GM23338 (cell line): ENCODE measurements at regions not wholly inside any gene's neighbourhood (a gene's known extent, or its start where the extent isn't known, plus 50 kb on each side); places are given as distances from the start of the nearest gene placed in this dataset.

ENCODE experiments used
- ATAC-seq: fragments of 200-7000 bp; cut with Tn5 transposase; 3 replicates; pipeline ENCODE4 v1.9.1; 2020
- DNase-seq: peaks from one replicate; pipeline ENCODE4 v3.0.0-alpha.2; 2015; ENCODE audit warnings: low spot score
- H2AFZ ChIP-seq: fragments of 200-600 bp; sonication (generic); 2 replicates; pipeline ENCODE4 v1.8.0; 2016; ENCODE audit warnings: antibody characterized with exemption, mild to moderate bottlenecking, moderate library complexity
- H3F3A ChIP-seq: fragments of 200-600 bp; sonication (generic); replicated peaks from 2 replicates; pipeline ENCODE4 v1.8.0; 2017; ENCODE audit warnings: antibody characterized with exemption, mixed run types, low read depth
- H3K27ac ChIP-seq: fragments of 200-600 bp; sonication (generic); 2 replicates; pipeline ENCODE4 v1.6.1; 2016; ENCODE audit warnings: low read depth
- H3K27me3 ChIP-seq: fragments of 200-600 bp; sonication (generic); 2 replicates; pipeline ENCODE4 v1.8.0; 2016; ENCODE audit warnings: mild to moderate bottlenecking, mixed run types, moderate library complexity; ENCODE audit not compliant: insufficient read depth
- H3K36me3 ChIP-seq: fragments of 200-600 bp; sonication (generic); 2 replicates; pipeline ENCODE4 v1.8.0; 2016; ENCODE audit warnings: mild to moderate bottlenecking; ENCODE audit not compliant: insufficient read depth
- H3K4me1 ChIP-seq: fragments of 200-600 bp; sonication (generic); 2 replicates; pipeline ENCODE4 v1.8.0; 2016; ENCODE audit warnings: mild to moderate bottlenecking, moderate library complexity; ENCODE audit not compliant: insufficient read depth
- H3K4me2 ChIP-seq: fragments of 200-600 bp; sonication (generic); 2 replicates; pipeline ENCODE4 v1.7.1; 2017; ENCODE audit warnings: mixed run types
- H3K4me3 ChIP-seq: fragments of 200-600 bp; sonication (generic); 2 replicates; pipeline ENCODE4 v1.6.1; 2016; ENCODE audit warnings: mixed run types
- H3K79me2 ChIP-seq: fragments of 200-600 bp; sonication (generic); replicated peaks from 2 replicates; pipeline ENCODE4 v1.8.0; 2017; ENCODE audit warnings: mild to moderate bottlenecking; ENCODE audit not compliant: insufficient read depth
- H3K9me2 ChIP-seq: fragments of 200-600 bp; sonication (generic); 2 replicates; pipeline ENCODE4 v1.8.0; 2017; ENCODE audit not compliant: insufficient read depth
- H4K20me1 ChIP-seq: fragments of 200-600 bp; sonication (generic); replicated peaks from 2 replicates; pipeline ENCODE4 v1.8.0; 2017; ENCODE audit warnings: mild to moderate bottlenecking; ENCODE audit not compliant: insufficient read depth
- H3K27ac Mint-ChIP-seq: 2 replicates; pipeline ENCODE4 v1.8.0; 2020; ENCODE audit warnings: inconsistent platforms, mild to moderate bottlenecking, moderate library complexity, mixed read lengths
- H3K27me3 Mint-ChIP-seq: 3 replicates; pipeline ENCODE4 v1.8.0; 2022; ENCODE audit warnings: low read depth, mild to moderate bottlenecking, moderate library complexity, mixed read lengths, inconsistent platforms; ENCODE audit not compliant: insufficient read depth, poor library complexity
- H3K36me3 Mint-ChIP-seq: 3 replicates; pipeline ENCODE4 v1.8.0; 2021; ENCODE audit warnings: low read depth, mild to moderate bottlenecking, inconsistent platforms, moderate library complexity, mixed read lengths
- H3K4me1 Mint-ChIP-seq: 3 replicates; pipeline ENCODE4 v1.8.0; 2020; ENCODE audit warnings: mild to moderate bottlenecking, inconsistent platforms, mixed read lengths
- H3K4me3 Mint-ChIP-seq: 3 replicates; pipeline ENCODE4 v1.8.0; 2021; ENCODE audit warnings: moderate library complexity, mild to moderate bottlenecking, inconsistent platforms, mixed read lengths
- H3K9me3 Mint-ChIP-seq: 3 replicates; pipeline ENCODE4 v1.8.0; 2020; ENCODE audit warnings: moderate library complexity, mild to moderate bottlenecking, inconsistent platforms, mixed read lengths
- CREB1 ChIP-seq: fragments of 250-450 bp; sonication (Bioruptor Pico); IDR thresholded peaks from 2 replicates; pipeline ENCODE4 v1.5.0; 2020; ENCODE audit warnings: low read depth, mild to moderate bottlenecking, moderate library complexity
- EZH2 ChIP-seq: fragments of 200-600 bp; sonication (generic); IDR thresholded peaks from one replicate; pipeline ENCODE4 v1.8.0; 2017; ENCODE audit warnings: antibody characterized with exemption, mild to moderate bottlenecking, low read depth; ENCODE audit not compliant: unreplicated experiment
- JUNB ChIP-seq: IDR thresholded peaks from one replicate; pipeline ENCODE4 v1.6.1; 2016; ENCODE audit warnings: antibody characterized with exemption; ENCODE audit not compliant: unreplicated experiment
- POLR2AphosphoS5 ChIP-seq: IDR thresholded peaks from 2 replicates; pipeline ENCODE4 v1.6.1; 2016; ENCODE audit warnings: antibody characterized with exemption, low read depth
- STAT1 ChIP-seq: IDR thresholded peaks from one replicate; pipeline ENCODE4 v1.6.1; 2016; ENCODE audit warnings: antibody characterized with exemption; ENCODE audit not compliant: unreplicated experiment
- ZNF331 ChIP-seq: fragments of 250-450 bp; sonication (Bioruptor Pico); IDR thresholded peaks from 2 replicates; pipeline ENCODE4 v1.5.0; 2020; ENCODE audit warnings: low read depth, mild to moderate bottlenecking, moderate library complexity
- TF ChIP-seq, protein P1 (sequence below), 2 experiments: fragments of 200-600 bp in 1 of 2; sonication (generic) in 1 of 2; conservative IDR thresholded peaks; 2 replicates each; pipeline versions ENCODE4 v1.5.1 to v1.6.1; 2016 to 2017; ENCODE audit warnings: antibody characterized with exemption in 2 of 2, low read depth in 2 of 2, mild to moderate bottlenecking in 2 of 2, moderate library complexity in 1 of 2
- TF ChIP-seq, protein P2 (sequence below): IDR thresholded peaks from one replicate; pipeline ENCODE4 v1.6.1; 2018; ENCODE audit warnings: antibody characterized with exemption; ENCODE audit not compliant: unreplicated experiment
- TF ChIP-seq, protein P3 (sequence below): IDR thresholded peaks from 2 replicates; pipeline ENCODE4 v1.6.1; 2016; ENCODE audit warnings: antibody characterized with exemption

DNA sequence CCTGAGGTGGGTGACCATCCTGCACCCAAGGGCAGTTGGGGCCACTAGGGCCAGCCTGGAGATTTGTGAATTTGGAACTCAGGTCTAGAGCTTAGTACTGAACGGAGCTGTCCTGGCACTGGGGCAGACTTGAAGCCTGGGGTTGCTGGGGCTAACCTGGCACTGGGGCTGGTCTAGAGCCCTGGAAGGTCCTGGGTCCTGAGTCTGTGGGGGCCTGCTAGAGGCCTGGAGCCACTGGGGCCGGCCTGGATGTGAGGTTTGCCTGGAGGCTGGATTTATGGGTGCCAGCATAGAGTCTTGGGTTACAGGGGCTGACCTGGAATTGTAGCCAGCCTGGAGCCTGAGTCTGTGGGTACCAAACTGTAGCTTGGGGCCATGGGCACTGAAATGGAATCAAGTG, 1216.9 kb downstream of the CDH11 start:
- Histone ChIP-seq H2AFZ (no peak overlapping the region), H3F3A (no peaks in the 10 kb centered on the region), H3K4me2 (no peak overlapping the region), H4K20me1 (no peaks in the 10 kb centered on the region), H3K79me2 (no peaks in the 10 kb centered on the region), H3K36me3 (no peaks in the 10 kb centered on the region), H3K27me3 (no peaks in the 10 kb centered on the region), H3K4me1 (no peaks in the 10 kb centered on the region), H3K27ac (no peak overlapping the region), H3K4me3 (no peak overlapping the region), H3K9me2 (peaks cover 6% of the 10 kb centered on the region; the same call in 1 of the 2 replicates)
- TF ChIP-seq ZNF331 (CRISPR knock-in tag) (no peak), JUNB (no peak)
- ATAC-seq, result no peak
- Mint-ChIP-seq H3K4me1 (peaks cover 2% of the 10 kb centered on the region; the same call in 1 of the 3 replicates), H3K36me3 (no peaks in the 10 kb centered on the region), H3K4me3 (no peak overlapping the region), H3K27ac (no peak overlapping the region), H3K9me3 (no peaks in the 10 kb centered on the region), H3K27me3 (no peaks in the 10 kb centered on the region)
- no peak for DNase-seq

DNA sequence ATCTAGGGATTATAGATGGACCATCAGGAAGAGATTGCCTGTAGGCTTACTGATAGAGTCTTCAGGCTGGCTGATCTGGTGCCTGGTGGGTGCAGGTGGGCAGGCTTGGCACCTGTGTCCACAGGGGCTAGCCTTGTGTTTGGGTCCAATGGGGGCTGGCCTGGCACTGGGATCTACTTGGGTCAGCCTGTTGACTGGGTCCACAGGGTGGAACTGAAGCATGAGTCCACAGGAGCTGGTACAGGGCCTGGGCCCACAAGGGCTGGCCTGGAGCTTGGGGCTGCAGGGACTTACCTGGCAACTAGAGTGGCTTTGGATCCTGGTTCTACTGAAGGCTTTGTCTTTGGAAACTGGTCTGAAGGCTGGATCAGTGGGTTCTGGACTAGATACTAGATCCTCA, 1217.7 kb downstream of the CDH11 start:
- H3K36me3 ChIP-seq, result no peaks in the 10 kb centered on the region
- H3K9me2 ChIP-seq, result peaks cover 6% of the 10 kb centered on the region; the same call in 1 of the 2 replicates
- H3K27me3 Mint-ChIP-seq, result no peaks in the 10 kb centered on the region
- peaks cover 2% of the 10 kb centered on the region; the same call in 1 of the 3 replicates for H3K4me1 Mint-ChIP-seq
- TF ChIP-seq, protein P1, sequence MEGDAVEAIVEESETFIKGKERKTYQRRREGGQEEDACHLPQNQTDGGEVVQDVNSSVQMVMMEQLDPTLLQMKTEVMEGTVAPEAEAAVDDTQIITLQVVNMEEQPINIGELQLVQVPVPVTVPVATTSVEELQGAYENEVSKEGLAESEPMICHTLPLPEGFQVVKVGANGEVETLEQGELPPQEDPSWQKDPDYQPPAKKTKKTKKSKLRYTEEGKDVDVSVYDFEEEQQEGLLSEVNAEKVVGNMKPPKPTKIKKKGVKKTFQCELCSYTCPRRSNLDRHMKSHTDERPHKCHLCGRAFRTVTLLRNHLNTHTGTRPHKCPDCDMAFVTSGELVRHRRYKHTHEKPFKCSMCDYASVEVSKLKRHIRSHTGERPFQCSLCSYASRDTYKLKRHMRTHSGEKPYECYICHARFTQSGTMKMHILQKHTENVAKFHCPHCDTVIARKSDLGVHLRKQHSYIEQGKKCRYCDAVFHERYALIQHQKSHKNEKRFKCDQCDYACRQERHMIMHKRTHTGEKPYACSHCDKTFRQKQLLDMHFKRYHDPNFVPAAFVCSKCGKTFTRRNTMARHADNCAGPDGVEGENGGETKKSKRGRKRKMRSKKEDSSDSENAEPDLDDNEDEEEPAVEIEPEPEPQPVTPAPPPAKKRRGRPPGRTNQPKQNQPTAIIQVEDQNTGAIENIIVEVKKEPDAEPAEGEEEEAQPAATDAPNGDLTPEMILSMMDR (conservative IDR thresholded peaks at IDR 0.05; ENCODE audit: low read depth in 2 of 2), result no peak
- TF ChIP-seq, protein P2, sequence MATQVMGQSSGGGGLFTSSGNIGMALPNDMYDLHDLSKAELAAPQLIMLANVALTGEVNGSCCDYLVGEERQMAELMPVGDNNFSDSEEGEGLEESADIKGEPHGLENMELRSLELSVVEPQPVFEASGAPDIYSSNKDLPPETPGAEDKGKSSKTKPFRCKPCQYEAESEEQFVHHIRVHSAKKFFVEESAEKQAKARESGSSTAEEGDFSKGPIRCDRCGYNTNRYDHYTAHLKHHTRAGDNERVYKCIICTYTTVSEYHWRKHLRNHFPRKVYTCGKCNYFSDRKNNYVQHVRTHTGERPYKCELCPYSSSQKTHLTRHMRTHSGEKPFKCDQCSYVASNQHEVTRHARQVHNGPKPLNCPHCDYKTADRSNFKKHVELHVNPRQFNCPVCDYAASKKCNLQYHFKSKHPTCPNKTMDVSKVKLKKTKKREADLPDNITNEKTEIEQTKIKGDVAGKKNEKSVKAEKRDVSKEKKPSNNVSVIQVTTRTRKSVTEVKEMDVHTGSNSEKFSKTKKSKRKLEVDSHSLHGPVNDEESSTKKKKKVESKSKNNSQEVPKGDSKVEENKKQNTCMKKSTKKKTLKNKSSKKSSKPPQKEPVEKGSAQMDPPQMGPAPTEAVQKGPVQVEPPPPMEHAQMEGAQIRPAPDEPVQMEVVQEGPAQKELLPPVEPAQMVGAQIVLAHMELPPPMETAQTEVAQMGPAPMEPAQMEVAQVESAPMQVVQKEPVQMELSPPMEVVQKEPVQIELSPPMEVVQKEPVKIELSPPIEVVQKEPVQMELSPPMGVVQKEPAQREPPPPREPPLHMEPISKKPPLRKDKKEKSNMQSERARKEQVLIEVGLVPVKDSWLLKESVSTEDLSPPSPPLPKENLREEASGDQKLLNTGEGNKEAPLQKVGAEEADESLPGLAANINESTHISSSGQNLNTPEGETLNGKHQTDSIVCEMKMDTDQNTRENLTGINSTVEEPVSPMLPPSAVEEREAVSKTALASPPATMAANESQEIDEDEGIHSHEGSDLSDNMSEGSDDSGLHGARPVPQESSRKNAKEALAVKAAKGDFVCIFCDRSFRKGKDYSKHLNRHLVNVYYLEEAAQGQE, result no peak
- no peak for TF ChIP-seq CREB1 (CRISPR knock-in tag)
- TF ChIP-seq, protein P3, sequence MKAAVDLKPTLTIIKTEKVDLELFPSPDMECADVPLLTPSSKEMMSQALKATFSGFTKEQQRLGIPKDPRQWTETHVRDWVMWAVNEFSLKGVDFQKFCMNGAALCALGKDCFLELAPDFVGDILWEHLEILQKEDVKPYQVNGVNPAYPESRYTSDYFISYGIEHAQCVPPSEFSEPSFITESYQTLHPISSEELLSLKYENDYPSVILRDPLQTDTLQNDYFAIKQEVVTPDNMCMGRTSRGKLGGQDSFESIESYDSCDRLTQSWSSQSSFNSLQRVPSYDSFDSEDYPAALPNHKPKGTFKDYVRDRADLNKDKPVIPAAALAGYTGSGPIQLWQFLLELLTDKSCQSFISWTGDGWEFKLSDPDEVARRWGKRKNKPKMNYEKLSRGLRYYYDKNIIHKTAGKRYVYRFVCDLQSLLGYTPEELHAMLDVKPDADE, result no peak
- TF ChIP-seq POLR2AphosphoS5, result no peak
- TF ChIP-seq STAT1, result no peak
- no peak for TF ChIP-seq JUNB
- no peak for TF ChIP-seq EZH2
- no peaks in the 10 kb centered on the region for H3K27me3 ChIP-seq
- no peaks in the 10 kb centered on the region for H3K79me2 ChIP-seq
- no peaks in the 10 kb centered on the region for H3K36me3 Mint-ChIP-seq
- H3K27ac Mint-ChIP-seq, result no peak overlapping the region
- no peaks in the 10 kb centered on the region for H3K9me3 Mint-ChIP-seq
- H3K4me3 ChIP-seq, result no peak overlapping the region
- DNase-seq (no peak), ATAC-seq (no peak)
- H4K20me1 ChIP-seq, result no peaks in the 10 kb centered on the region
- no peak overlapping the region for H3K27ac ChIP-seq
- H3K4me3 Mint-ChIP-seq, result no peak overlapping the region
- H2AFZ ChIP-seq, result no peak overlapping the region
- no peaks in the 10 kb centered on the region for H3F3A ChIP-seq
- H3K4me1 ChIP-seq, result no peaks in the 10 kb centered on the region; the same call in 1 of the 2 replicates
- H3K4me2 ChIP-seq, result no peak overlapping the region
